ENCODE measurements at regions not wholly inside any gene's neighbourhood (a gene's known extent, or its start where the extent isn't known, plus 50 kb on each side); places are given as distances from the start of the nearest gene placed in this dataset.

DNA sequence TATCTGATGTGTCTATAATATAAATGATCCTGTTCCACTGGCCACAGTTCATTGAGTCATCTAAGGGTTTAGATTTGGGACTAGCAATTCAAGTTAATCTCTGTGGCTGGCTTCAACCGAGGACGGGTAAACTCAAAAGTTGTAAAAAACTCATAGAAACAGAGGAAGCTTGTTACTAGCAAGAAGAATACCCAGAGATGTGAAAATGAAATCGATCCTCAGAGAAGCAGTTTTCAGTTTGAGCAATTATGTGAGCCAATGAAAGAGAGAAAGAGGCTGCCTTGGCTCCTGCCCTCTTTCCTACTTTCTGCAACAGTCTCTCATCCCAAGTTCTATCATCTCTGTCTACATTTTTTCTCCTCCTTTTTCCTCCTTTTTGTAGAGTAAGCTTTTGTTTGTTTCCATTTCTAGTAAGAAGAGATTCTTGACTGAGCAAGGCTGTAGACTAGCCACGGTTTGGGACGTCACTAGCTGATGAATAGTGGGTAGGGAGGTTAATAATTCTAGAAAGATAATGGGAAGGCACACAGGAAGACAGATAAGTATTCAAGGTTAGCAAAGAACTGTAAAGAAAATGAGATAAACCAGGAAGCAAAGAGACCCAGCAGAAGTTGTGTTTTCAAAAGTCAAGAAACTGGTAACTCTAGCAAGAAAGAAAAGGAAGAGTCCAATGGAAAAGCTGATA, 298.9 kb upstream of the NR2F2 start:
- Histone ChIP-seq H3K36me3 (ENCODE audit: control insufficient read depth, insufficient read depth, low read length) (no peaks in the 10 kb centered on the region), H3K27me3 (ENCODE audit: control insufficient read depth, insufficient read depth, low read length) (no peaks in the 10 kb centered on the region), H3K4me3 (ENCODE audit: low read depth, low read length) (no peak overlapping the region)
- TF ChIP-seq, protein P1, sequence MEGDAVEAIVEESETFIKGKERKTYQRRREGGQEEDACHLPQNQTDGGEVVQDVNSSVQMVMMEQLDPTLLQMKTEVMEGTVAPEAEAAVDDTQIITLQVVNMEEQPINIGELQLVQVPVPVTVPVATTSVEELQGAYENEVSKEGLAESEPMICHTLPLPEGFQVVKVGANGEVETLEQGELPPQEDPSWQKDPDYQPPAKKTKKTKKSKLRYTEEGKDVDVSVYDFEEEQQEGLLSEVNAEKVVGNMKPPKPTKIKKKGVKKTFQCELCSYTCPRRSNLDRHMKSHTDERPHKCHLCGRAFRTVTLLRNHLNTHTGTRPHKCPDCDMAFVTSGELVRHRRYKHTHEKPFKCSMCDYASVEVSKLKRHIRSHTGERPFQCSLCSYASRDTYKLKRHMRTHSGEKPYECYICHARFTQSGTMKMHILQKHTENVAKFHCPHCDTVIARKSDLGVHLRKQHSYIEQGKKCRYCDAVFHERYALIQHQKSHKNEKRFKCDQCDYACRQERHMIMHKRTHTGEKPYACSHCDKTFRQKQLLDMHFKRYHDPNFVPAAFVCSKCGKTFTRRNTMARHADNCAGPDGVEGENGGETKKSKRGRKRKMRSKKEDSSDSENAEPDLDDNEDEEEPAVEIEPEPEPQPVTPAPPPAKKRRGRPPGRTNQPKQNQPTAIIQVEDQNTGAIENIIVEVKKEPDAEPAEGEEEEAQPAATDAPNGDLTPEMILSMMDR (IDR thresholded peaks at IDR 0.05; ENCODE audit: insufficient read depth, low read length, severe bottlenecking) = no peak
- DNase-seq (ENCODE audit: low read depth) = no peak
- no peak for FAIRE-seq

DNA sequence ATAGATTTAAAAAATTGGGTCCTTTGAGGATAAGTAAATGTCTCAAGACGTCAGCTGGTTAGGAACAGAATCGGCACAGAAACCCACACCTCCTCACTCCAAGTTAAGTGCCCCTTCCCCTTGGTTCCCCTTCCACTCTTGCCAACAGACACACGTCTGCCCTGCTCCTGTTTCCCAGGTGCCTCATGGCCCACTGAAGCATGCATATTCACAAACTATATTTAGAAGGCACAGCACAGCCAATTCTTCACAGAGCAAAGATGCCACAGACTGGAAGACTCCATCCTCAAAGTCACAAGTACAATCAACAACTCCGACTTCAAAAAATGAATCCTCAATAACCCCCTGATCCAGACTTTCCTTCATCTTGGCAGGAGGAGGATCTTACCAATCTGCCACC, 295.4 kb upstream of the NR2F2 start:
- no peak for DNase-seq (ENCODE audit: low read depth)
- Histone ChIP-seq H3K4me3 (ENCODE audit: low read depth, low read length) (no peak overlapping the region), H3K27me3 (ENCODE audit: control insufficient read depth, insufficient read depth, low read length) (no peaks in the 10 kb centered on the region), H3K36me3 (ENCODE audit: control insufficient read depth, insufficient read depth, low read length) (no peaks in the 10 kb centered on the region)
- TF ChIP-seq, protein P1 (IDR thresholded peaks at IDR 0.05; ENCODE audit: insufficient read depth, low read length, severe bottlenecking) = no peak
- no peak for FAIRE-seq

DNA sequence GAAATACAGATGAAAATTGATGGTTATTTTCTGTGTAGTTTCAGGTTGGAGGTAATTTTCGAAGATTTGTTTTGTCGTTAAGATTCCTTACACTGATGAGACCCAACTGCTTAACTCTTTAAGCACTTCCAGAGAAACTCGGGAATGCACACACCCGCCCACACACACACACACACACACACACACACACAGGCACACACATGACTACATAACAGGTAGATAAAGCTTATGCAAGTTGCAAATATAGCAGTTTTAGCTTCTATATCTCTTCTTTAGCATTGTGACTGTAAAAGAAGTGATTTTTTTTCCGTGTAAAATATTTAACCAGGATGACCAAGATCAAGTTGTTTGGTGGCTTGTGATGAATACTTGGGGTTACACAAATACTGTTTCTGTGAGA, 294.9 kb upstream of the NR2F2 start:
- Histone ChIP-seq H3K27me3 (ENCODE audit: control insufficient read depth, insufficient read depth, low read length) (no peaks in the 10 kb centered on the region), H3K36me3 (ENCODE audit: control insufficient read depth, insufficient read depth, low read length) (no peaks in the 10 kb centered on the region)

DNA sequence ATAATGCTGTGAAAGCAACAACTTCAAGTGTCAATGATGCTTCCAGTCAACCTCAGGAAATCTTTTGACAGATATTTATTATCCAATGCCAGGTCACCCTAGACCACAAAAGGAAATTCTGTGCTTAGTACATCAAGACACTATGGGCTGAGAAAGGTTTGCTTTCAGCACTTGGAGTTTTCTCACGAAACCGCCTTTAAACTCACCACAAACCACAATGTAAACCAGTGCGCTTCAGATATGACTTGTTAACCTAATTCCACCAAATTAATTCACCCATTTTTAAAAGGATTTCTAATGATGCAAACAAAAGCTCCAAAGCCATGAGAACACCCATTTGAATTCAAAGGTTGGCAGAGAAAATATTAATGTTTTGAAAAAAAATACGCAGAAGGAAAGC, 292.9 kb upstream of the NR2F2 start:
- FAIRE-seq = no peak

More for the DNA sequence above, 294.9 kb upstream of the NR2F2 start:
- DNase-seq (ENCODE audit: low read depth) (no peak), FAIRE-seq (no peak)
- TF ChIP-seq, protein P1 (IDR thresholded peaks at IDR 0.05; ENCODE audit: insufficient read depth, low read length, severe bottlenecking) = no peak
- H3K4me3 ChIP-seq (ENCODE audit: low read depth, low read length) = no peak overlapping the region

DNA sequence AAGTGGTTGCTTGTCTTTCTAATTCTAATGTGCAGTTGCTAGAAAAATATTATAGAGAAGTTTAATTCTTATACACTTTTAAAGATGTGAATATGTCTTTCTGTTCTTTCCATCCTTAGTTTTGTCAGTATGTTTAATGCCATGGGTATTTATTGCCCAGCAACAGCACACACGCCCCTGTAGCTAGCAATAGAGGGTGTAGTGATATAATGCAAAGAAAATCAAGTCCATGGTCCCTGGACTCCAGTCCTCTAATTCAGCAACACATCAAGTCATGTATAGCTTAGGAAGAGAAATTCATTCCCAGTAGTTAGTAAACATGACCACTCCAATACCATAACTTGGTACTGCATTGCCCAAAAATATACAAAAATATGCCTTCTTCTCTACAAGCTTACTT, 292.4 kb upstream of the NR2F2 start:
- Histone ChIP-seq H3K27me3 (ENCODE audit: control insufficient read depth, insufficient read depth, low read length) (no peaks in the 10 kb centered on the region), H3K36me3 (ENCODE audit: control insufficient read depth, insufficient read depth, low read length) (no peaks in the 10 kb centered on the region), H3K4me3 (ENCODE audit: low read depth, low read length) (no peak overlapping the region)
- FAIRE-seq (no peak), DNase-seq (ENCODE audit: low read depth) (no peak)
- TF ChIP-seq, protein P1 (IDR thresholded peaks at IDR 0.05; ENCODE audit: insufficient read depth, low read length, severe bottlenecking) = no peak

More for the DNA sequence above, 292.9 kb upstream of the NR2F2 start:
- Histone ChIP-seq H3K4me3 (ENCODE audit: low read depth, low read length) (no peak overlapping the region), H3K36me3 (ENCODE audit: control insufficient read depth, insufficient read depth, low read length) (no peaks in the 10 kb centered on the region), H3K27me3 (ENCODE audit: control insufficient read depth, insufficient read depth, low read length) (no peaks in the 10 kb centered on the region)
- TF ChIP-seq, protein P1 (IDR thresholded peaks at IDR 0.05; ENCODE audit: insufficient read depth, low read length, severe bottlenecking) = no peak
- DNase-seq (ENCODE audit: low read depth) = no peak

DNA sequence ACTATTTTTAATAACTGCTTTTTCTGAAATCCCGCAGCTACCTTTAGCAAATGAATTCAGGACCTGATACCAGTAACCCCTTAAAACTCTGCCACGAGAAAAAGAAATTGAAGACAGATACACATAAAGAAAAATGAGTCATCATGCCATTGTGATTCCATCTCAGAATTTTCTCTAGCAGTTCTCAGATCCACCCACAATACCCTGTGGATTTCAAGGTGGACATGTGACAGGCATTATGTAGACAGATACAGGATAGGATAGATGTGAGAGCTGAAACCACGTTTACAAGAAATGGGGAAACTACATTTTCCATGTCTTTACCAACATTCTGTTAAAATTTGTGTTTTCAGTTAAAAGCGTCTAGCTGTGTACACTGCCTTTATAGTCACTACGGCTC, 291.9 kb upstream of the NR2F2 start:
- Histone ChIP-seq H3K36me3 (ENCODE audit: control insufficient read depth, insufficient read depth, low read length) (no peaks in the 10 kb centered on the region), H3K27me3 (ENCODE audit: control insufficient read depth, insufficient read depth, low read length) (no peaks in the 10 kb centered on the region), H3K4me3 (ENCODE audit: low read depth, low read length) (no peak overlapping the region)
- TF ChIP-seq, protein P1 (IDR thresholded peaks at IDR 0.05; ENCODE audit: insufficient read depth, low read length, severe bottlenecking) = no peak
- FAIRE-seq = no peak
- DNase-seq (ENCODE audit: low read depth) = no peak
